ENCODE measurements at regions not wholly inside any gene's neighbourhood (a gene's known extent, or its start where the extent isn't known, plus 50 kb on each side); places are given as distances from the start of the nearest gene placed in this dataset.

DNA sequence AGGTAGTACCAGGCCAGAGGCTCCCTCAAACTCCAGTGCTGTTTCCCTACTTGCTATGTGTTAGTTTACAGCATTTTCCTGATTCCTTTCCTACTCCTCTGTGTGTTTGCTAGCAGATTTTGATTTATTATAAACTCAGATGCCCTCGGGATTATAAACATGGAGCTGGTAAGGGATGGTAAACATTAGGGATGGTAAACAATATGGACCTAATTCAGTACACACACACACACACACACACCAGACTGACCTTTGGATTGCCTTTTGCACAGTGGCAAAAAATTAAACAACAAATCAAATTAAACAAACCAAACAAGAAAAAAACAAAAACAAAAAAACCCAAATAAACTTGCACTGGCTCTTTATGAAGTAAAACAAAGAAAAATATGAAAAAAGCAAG is 55.4 kb upstream of the ACVR1 start:
- H3K14ac ChIP-seq (ENCODE audit: insufficient read depth, low read length): no peak overlapping the region
- Mint-ChIP-seq H3K4me3 (no peak overlapping the region; a peak in 1 of 5 replicates), H3K36me3 (ENCODE audit: insufficient read depth in 1 of 3, low read depth in 3 of 3) (no peaks in the 10 kb centered on the region), H3K9me3 (peaks cover 0 to 7% of the 10 kb centered on the region in 2 experiments; a peak in 2 of 5 replicates), H3K4me1 (peaks cover 32 to 56% of the 10 kb centered on the region in 2 experiments), H3K27me3 (ENCODE audit: low read depth) (peaks cover 71% of the 10 kb centered on the region), H3K27ac (no peak overlapping the region)
- H2AK5ac ChIP-seq (ENCODE audit: insufficient read length, low read length): no peak overlapping the region
- no peak overlapping the region for H3K9ac ChIP-seq (ENCODE audit: extremely low read depth, insufficient read length, low read length)
- H4K20me1 ChIP-seq (ENCODE audit: control insufficient read depth, insufficient read depth, insufficient read length): no peaks in the 10 kb centered on the region
- H2BK20ac ChIP-seq (ENCODE audit: low read depth, low read length, poor library complexity, severe bottlenecking): no peak overlapping the region
- no peaks in the 10 kb centered on the region for H3K79me1 ChIP-seq (ENCODE audit: insufficient read depth, low read depth, low read length, poor library complexity, severe bottlenecking)
- no peaks in the 10 kb centered on the region for H3K79me2 ChIP-seq (ENCODE audit: insufficient read depth, low read length)
- H4K8ac ChIP-seq (replicated peaks; ENCODE audit: insufficient read length, low read depth, low read length): no peak overlapping the region
- H2BK120ac ChIP-seq (ENCODE audit: low read depth, low read length, poor library complexity, severe bottlenecking): no peak overlapping the region
- H3K23ac ChIP-seq (ENCODE audit: insufficient read length, low read depth, low read length): no peak overlapping the region
- H3K9me3 ChIP-seq (ENCODE audit: control insufficient read depth, low read depth, low read length): no peaks in the 10 kb centered on the region
- no peak overlapping the region for H2BK12ac ChIP-seq (ENCODE audit: insufficient read length, low read depth, low read length)
- no peak overlapping the region for H3T11ph ChIP-seq (ENCODE audit: low read length)
- H3K4ac ChIP-seq (ENCODE audit: low read depth, low read length): no peak overlapping the region
- no peak overlapping the region for H3K56ac ChIP-seq (ENCODE audit: insufficient read length, low read depth, low read length)
- no peak overlapping the region for H4K5ac ChIP-seq (ENCODE audit: insufficient read length, low read depth, low read length)
- no peaks in the 10 kb centered on the region for H3K23me2 ChIP-seq (ENCODE audit: insufficient read length, low read depth, low read length, poor library complexity, severe bottlenecking)
- WGBS (ENCODE audit: extremely low coverage, insufficient read length, low lambda C conversion rate): no CpG with 5 or more reads among the region's 1 CpG
- no peak overlapping the region for H2AFZ ChIP-seq (ENCODE audit: low read length)
- DNase-seq: no peak
- H2BK5ac ChIP-seq (ENCODE audit: insufficient read length, low read length): no peak overlapping the region
- H3K18ac ChIP-seq (ENCODE audit: insufficient read length, low read depth, low read length): no peak overlapping the region
- H3K27me3 ChIP-seq (ENCODE audit: insufficient read depth, low read length): peaks cover 26% of the 10 kb centered on the region; the same call in 1 of the 2 replicates
- H4K91ac ChIP-seq (ENCODE audit: insufficient read length, low read depth, low read length): no peak overlapping the region
- TF ChIP-seq, protein P1, sequence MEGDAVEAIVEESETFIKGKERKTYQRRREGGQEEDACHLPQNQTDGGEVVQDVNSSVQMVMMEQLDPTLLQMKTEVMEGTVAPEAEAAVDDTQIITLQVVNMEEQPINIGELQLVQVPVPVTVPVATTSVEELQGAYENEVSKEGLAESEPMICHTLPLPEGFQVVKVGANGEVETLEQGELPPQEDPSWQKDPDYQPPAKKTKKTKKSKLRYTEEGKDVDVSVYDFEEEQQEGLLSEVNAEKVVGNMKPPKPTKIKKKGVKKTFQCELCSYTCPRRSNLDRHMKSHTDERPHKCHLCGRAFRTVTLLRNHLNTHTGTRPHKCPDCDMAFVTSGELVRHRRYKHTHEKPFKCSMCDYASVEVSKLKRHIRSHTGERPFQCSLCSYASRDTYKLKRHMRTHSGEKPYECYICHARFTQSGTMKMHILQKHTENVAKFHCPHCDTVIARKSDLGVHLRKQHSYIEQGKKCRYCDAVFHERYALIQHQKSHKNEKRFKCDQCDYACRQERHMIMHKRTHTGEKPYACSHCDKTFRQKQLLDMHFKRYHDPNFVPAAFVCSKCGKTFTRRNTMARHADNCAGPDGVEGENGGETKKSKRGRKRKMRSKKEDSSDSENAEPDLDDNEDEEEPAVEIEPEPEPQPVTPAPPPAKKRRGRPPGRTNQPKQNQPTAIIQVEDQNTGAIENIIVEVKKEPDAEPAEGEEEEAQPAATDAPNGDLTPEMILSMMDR (conservative IDR thresholded peaks at IDR 0.05): no peak
- no peak overlapping the region for H3K4me2 ChIP-seq (ENCODE audit: insufficient read depth, insufficient read length, low read length)
- no peak overlapping the region for H3K27ac ChIP-seq (ENCODE audit: insufficient read length, low read depth, low read length)
- peaks cover 11% of the 10 kb centered on the region for H3K4me1 ChIP-seq (ENCODE audit: insufficient read depth, low read length)
- H2BK15ac ChIP-seq (ENCODE audit: low read depth, low read length): no peak overlapping the region

Measured in H9 (cell line).